ENCODE measurements at regions not wholly inside any gene's neighbourhood (a gene's known extent, or its start where the extent isn't known, plus 50 kb on each side); places are given as distances from the start of the nearest gene placed in this dataset.

GRCh38 chr4:154927126-154927680 is 146.1 kb downstream of the RBM46 start:
- no peak for TF ChIP-seq CTCF (IDR thresholded peaks at IDR 0.05)
- TF ChIP-seq POLR2A (IDR thresholded peaks at IDR 0.05): no peak

All from uterus (tissue), 2 donors.